ENCODE measurements at regions not wholly inside any gene's neighbourhood (a gene's known extent, or its start where the extent isn't known, plus 50 kb on each side); places are given as distances from the start of the nearest gene placed in this dataset.
"Not testable (repeated sequence)": the region's sequence is repeated elsewhere in the genome, so short reads cannot be mapped to it uniquely, and the experiment has no call there.

GRCh38 chr9:20237686-20238085 is 384.6 kb downstream of the MLLT3 start:
- no peak for DNase-seq

- DNase-seq: no peak
Measured at GRCh38 chr9:20236676-20237075, 385.6 kb downstream of the MLLT3 start.

GRCh38 chr9:20235206-20235605 is 387.1 kb downstream of the MLLT3 start:
- DNase-seq: not testable (repeated sequence)

GRCh38 chr9:20228096-20228495 is 394.2 kb downstream of the MLLT3 start:
- DNase-seq: no peak

GRCh38 chr9:20227166-20227874 is 395.0 kb downstream of the MLLT3 start:
- no peak for DNase-seq

- no peak for DNase-seq
Measured at GRCh38 chr9:20226345-20226744, 396.0 kb downstream of the MLLT3 start.

GRCh38 chr9:20225826-20226225 is 396.5 kb downstream of the MLLT3 start:
- DNase-seq: no peak

- no peak for DNase-seq
Measured at GRCh38 chr9:20224756-20225155, 397.5 kb downstream of the MLLT3 start.

- DNase-seq: no peak
Measured at GRCh38 chr9:20220286-20220685, 402.0 kb downstream of the MLLT3 start.

- DNase-seq: no peak
Measured at GRCh38 chr9:20219437-20219836, 402.9 kb downstream of the MLLT3 start.

- no peak for DNase-seq
Measured at GRCh38 chr9:20217596-20217995, 404.7 kb downstream of the MLLT3 start.

GRCh38 chr9:20216438-20216837 is 405.9 kb downstream of the MLLT3 start:
- DNase-seq: no peak

GRCh38 chr9:20215552-20215951 is 406.7 kb downstream of the MLLT3 start:
- DNase-seq: no peak

GRCh38 chr9:20212806-20213205 is 409.5 kb downstream of the MLLT3 start:
- DNase-seq: no peak

GRCh38 chr9:20209391-20210340 is 412.6 kb downstream of the MLLT3 start:
- DNase-seq: peak; percentile 51

GRCh38 chr9:20208961-20209371 is 413.3 kb downstream of the MLLT3 start:
- DNase-seq: no peak

- DNase-seq: no peak
Measured at GRCh38 chr9:20208226-20208625, 414.1 kb downstream of the MLLT3 start.

- DNase-seq: no peak
Measured at GRCh38 chr9:20207176-20207575, 415.1 kb downstream of the MLLT3 start.

- DNase-seq: no peak
Measured at GRCh38 chr9:20205821-20206220, 416.5 kb downstream of the MLLT3 start.

GRCh38 chr9:20200991-20201431 is 412.2 kb upstream of the SLC24A2 start:
- DNase-seq: no peak

GRCh38 chr9:20200581-20200980 is 411.7 kb upstream of the SLC24A2 start:
- DNase-seq: no peak

- no peak for DNase-seq
Measured at GRCh38 chr9:20199111-20199510, 410.3 kb upstream of the SLC24A2 start.

GRCh38 chr9:20197976-20198685 is 409.3 kb upstream of the SLC24A2 start:
- no peak for DNase-seq

Data from activated naive CD4-positive, alpha-beta T cell treated with Interleukin-2 at 50 U/mL for 16 hours (primary cell).